Chondrocyte (in vitro differentiated cells): ENCODE measurements at regions not wholly inside any gene's neighbourhood (a gene's known extent, or its start where the extent isn't known, plus 50 kb on each side); places are given as distances from the start of the nearest gene placed in this dataset.

ENCODE experiments used
- DNase-seq: peaks from one replicate; pipeline ENCODE4 v3.0.0; 2021; ENCODE audit warnings: mixed read lengths, low spot score
- H3K27ac Mint-ChIP-seq: one replicate; pipeline ENCODE4 v1.8.0; 2021; ENCODE audit warnings: mild to moderate bottlenecking, moderate library complexity, mixed read lengths; ENCODE audit not compliant: unreplicated experiment
- H3K27me3 Mint-ChIP-seq: 2 replicates; pipeline ENCODE4 v1.8.0; 2021; ENCODE audit warnings: low read depth, mixed read lengths
- H3K36me3 Mint-ChIP-seq: 2 replicates; pipeline ENCODE4 v1.8.0; 2021; ENCODE audit warnings: low read depth, mixed read lengths
- H3K4me1 Mint-ChIP-seq: 2 replicates; pipeline ENCODE4 v1.8.0; 2021; ENCODE audit warnings: low read depth, mild to moderate bottlenecking, mixed read lengths
- H3K4me3 Mint-ChIP-seq: one replicate; pipeline ENCODE4 v1.8.0; 2021; ENCODE audit warnings: mild to moderate bottlenecking, moderate library complexity, mixed read lengths; ENCODE audit not compliant: unreplicated experiment
- H3K9me3 Mint-ChIP-seq: 2 replicates; pipeline ENCODE4 v1.8.0; 2021; ENCODE audit warnings: low read depth, mixed read lengths
- TF ChIP-seq, protein P1 (sequence below): fragments of 200-600 bp; sonication (generic); IDR thresholded peaks from 2 replicates; pipeline ENCODE4 v1.5.0; 2021; ENCODE audit warnings: antibody characterized with exemption, mild to moderate bottlenecking, moderate library complexity

DNA sequence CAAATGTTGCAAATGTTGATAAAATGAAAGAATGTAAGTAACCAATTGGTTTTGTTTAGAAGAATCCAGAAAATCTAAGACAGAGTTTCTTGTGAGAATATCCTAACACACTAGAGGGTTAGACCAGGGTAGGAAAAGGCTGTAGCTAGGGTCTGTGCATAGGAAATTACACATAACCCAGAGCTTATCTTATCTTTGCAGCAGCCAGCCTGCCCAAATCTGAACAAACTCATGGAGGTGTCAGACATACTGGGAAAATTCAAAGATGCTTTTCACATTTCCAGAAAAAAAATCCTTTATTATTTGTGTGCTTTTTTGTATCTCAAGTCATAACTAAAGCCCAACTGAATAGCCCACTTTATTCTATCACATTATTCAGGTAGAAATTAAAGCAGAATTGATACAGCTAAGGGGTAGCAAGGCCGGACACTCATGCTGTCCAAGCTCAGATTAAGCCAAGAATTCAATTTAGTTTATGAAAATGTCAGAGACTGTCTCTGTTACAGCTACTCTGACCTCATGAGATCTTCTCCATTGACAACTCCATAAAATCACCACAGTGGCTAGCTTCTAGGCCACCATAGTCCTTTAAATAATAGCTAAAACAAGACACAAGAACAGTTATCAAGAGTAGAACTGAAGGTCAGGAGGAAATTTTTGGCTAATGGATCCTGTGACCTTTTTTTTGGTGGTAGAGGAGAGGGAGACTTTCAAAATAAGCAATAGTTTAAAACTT, 169.6 kb upstream of the RASSF8 start:
- no peak for DNase-seq
- TF ChIP-seq, protein P1, sequence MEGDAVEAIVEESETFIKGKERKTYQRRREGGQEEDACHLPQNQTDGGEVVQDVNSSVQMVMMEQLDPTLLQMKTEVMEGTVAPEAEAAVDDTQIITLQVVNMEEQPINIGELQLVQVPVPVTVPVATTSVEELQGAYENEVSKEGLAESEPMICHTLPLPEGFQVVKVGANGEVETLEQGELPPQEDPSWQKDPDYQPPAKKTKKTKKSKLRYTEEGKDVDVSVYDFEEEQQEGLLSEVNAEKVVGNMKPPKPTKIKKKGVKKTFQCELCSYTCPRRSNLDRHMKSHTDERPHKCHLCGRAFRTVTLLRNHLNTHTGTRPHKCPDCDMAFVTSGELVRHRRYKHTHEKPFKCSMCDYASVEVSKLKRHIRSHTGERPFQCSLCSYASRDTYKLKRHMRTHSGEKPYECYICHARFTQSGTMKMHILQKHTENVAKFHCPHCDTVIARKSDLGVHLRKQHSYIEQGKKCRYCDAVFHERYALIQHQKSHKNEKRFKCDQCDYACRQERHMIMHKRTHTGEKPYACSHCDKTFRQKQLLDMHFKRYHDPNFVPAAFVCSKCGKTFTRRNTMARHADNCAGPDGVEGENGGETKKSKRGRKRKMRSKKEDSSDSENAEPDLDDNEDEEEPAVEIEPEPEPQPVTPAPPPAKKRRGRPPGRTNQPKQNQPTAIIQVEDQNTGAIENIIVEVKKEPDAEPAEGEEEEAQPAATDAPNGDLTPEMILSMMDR, result no peak
- Mint-ChIP-seq H3K27ac (no peak overlapping the region), H3K4me3 (no peak overlapping the region), H3K4me1 (peaks cover 11% of the 10 kb centered on the region), H3K36me3 (no peaks in the 10 kb centered on the region), H3K27me3 (no peaks in the 10 kb centered on the region), H3K9me3 (no peaks in the 10 kb centered on the region)

DNA sequence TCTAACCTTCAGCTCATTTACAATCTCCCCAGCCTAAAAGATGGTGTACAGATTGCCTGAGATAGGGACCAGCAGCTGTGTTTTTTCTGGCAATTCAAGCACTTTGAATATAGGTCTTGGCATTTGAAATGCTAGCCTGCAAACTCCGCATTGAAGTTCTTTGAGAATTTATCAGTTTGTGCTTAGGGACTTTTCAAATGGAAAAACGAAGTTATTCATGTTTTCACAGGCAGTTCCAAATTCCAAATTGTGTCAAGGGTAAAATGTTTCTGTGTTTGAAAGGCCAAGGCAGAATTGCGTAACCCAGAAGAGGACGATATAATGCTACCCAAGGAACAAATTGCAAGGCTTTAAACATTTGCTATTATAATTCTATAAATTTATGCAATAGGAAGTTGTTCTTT, 168.9 kb upstream of the RASSF8 start:
- no peak for DNase-seq
- peaks cover 11% of the 10 kb centered on the region for H3K4me1 Mint-ChIP-seq
- no peaks in the 10 kb centered on the region for H3K27me3 Mint-ChIP-seq
- H3K36me3 Mint-ChIP-seq, result no peaks in the 10 kb centered on the region
- TF ChIP-seq, protein P1, result no peak
- H3K9me3 Mint-ChIP-seq, result no peaks in the 10 kb centered on the region
- no peak overlapping the region for H3K27ac Mint-ChIP-seq
- H3K4me3 Mint-ChIP-seq, result no peak overlapping the region

DNA sequence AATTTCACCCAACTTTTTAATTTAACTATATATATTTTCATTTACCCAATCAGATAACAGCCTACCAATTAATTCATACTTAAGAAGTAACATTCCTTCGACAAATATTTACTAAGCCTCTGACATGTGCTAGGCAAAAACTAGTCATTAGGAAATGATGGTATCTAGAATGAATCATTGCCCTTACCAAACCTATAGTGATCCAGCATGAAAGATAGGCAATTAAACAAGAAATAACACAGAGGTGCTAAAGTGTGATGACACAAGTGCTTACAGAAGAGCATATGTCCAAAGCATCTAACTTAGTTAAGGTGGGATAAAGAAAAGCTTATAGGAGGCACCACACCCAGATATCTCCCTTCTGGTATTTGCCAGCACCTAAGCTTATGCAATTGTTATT, 166.5 kb upstream of the RASSF8 start:
- Mint-ChIP-seq H3K36me3 (no peaks in the 10 kb centered on the region), H3K27ac (no peak overlapping the region)

DNA sequence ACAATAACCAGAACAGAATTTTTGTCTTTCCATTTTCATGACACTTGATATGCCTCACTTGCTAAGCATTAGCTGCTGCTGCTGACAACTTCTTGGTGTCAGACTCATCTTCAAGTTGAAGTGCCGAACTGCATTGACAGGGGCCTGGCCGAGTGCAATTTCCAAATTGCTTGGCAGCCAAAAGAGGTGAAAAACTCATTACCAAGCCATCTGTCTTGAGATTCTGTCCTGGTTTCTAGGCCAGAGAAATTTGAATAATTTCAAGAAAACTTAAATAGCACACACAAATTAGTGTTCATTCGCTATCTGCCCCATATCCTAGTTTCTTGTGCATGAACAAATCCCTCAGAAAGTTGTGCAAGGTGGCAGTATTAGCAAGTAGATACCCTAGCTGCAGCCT, 165.3 kb upstream of the RASSF8 start:
- H3K4me3 Mint-ChIP-seq, result no peak overlapping the region
- no peak for DNase-seq
- TF ChIP-seq, protein P1, result no peak
- H3K9me3 Mint-ChIP-seq, result no peaks in the 10 kb centered on the region
- no peak overlapping the region for H3K27ac Mint-ChIP-seq
- no peaks in the 10 kb centered on the region for H3K36me3 Mint-ChIP-seq
- peaks cover 11% of the 10 kb centered on the region for H3K4me1 Mint-ChIP-seq
- no peaks in the 10 kb centered on the region for H3K27me3 Mint-ChIP-seq

More for the DNA sequence above, 166.5 kb upstream of the RASSF8 start:
- H3K9me3 Mint-ChIP-seq, result no peaks in the 10 kb centered on the region
- no peak for DNase-seq
- H3K4me1 Mint-ChIP-seq, result peaks cover 11% of the 10 kb centered on the region
- H3K4me3 Mint-ChIP-seq, result no peak overlapping the region
- TF ChIP-seq, protein P1, result no peak
- H3K27me3 Mint-ChIP-seq, result no peaks in the 10 kb centered on the region

DNA sequence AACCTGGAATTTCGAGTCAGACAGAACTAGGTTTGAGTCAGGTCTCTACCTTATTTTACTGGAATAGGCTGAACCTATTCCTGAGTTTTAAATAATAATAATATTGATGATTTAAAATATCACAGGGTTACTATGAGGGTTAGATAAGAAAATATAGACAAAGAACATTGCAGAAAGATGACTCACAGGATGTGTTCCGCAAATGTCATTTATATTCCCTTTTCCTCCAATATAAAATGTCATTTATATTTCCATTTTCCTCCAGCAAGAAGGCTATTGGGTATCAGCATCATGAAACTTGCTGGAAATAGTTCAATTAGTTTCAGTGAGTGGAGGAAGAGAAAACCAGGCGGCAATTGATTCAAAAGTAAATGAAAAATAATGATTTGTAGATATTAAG, 163.9 kb upstream of the RASSF8 start:
- Mint-ChIP-seq H3K9me3 (no peaks in the 10 kb centered on the region), H3K36me3 (no peaks in the 10 kb centered on the region), H3K27ac (no peak overlapping the region), H3K4me1 (peaks cover 6% of the 10 kb centered on the region), H3K27me3 (no peaks in the 10 kb centered on the region), H3K4me3 (no peak overlapping the region)
- TF ChIP-seq, protein P1, result no peak
- no peak for DNase-seq
